Stimulated activated CD4-positive, alpha-beta T cell treated with anti-CD3 and anti-CD28 coated beads, TNF-alpha, amount 100 ng/mL, for 4 hours (primary cell): ENCODE measurements at regions not wholly inside any gene's neighbourhood (a gene's known extent, or its start where the extent isn't known, plus 50 kb on each side); places are given as distances from the start of the nearest gene placed in this dataset.
"Not testable (repeated sequence)": the region's sequence is repeated elsewhere in the genome, so short reads cannot be mapped to it uniquely, and the experiment has no call there.

Experiments used
- DNase-seq, 3 experiments: peaks; one replicate each; pipeline ENCODE4 v3.0.0-alpha.2; 2020; ENCODE audit warnings: low read depth in 3 of 3

DNA sequence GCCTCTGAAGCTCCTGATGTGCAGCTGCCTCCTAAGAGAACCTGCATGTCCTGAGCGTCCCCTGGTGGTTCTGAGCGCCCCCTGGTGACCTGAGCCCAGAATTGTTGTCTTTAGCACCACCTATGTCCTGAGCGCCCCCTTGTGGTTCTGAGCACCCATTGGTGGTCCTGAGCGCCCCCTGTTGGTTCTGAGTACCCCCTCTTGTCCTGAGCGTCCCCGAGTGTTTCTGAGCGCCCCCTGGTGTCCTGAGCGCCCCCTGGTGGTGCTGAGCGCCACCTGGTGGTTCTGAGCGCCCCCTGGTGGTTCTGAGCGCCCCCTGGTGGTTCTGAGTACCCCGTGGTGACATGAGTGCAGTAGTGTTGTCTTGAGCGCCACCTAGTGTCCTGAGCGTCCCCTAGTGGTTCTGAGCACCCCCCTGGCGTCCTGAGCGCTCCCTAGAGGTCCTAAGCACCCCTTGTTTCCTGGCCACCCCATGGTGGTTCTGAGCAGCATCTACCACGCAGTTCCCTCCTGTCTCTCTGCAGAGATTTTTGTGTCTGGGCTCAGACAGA, 782.5 kb downstream of the TMEM121 start:
- peak; percentile 32 to 63 (median 35) for DNase-seq

DNA sequence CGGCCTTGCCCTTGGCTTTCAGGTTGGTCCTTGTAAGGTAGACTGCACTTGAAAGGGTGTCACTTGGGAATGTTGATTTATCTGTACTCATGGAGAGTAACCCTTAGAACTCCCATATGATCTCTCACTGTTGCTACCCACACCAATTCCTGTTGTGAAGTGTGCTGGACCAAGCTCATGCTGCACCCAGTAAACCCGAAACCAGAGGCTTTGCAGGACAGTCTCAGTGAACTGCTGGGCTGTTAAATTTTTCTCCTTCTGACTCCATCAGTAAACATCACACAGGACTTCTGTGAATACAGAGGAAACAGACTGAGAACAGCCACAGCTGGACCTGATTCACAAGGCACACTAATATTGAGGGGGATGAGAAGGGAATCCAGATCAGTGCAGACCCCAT, 783.0 kb downstream of the TMEM121 start:
- DNase-seq = no peak

DNA sequence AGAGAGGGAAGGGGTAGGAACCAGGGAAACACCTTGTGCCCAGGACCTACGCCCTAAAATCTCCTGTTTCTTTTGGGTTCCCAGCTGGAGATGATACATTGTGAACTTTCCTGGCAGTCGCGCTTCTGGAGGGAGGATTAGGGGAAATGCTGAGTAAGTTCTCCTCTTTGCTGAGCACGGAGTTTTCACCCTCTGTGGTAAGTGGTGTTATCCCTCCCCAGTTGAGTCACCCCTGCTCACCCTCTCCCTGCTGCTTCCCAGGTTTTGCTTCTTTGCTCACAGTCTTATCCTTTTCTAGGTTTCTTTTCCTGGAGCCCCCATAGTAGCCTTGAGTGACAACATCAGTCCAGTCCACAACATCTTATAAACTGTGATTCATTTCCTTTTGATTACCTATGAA, 789.1 kb downstream of the TMEM121 start:
- DNase-seq = no peak

DNA sequence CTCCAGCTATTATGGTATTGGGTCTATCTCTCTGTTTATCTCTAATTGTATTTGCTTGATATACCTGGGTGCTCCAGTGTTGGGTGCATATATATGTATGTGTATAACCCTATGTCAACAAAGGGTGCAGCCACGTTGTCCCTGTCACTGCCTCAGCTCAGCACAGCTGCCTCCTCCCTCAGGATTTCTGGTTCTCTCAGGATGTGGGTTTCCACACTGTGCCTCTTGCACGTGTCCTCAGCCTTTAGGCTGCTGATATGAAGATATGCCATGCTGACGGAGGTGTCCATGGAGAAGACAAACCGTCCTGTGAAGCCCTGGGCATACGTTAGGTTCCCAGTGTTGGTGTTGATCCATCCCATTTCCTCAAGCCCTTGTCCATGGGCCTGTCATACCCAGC, 791.2 kb downstream of the TMEM121 start:
- no peak for DNase-seq

DNA sequence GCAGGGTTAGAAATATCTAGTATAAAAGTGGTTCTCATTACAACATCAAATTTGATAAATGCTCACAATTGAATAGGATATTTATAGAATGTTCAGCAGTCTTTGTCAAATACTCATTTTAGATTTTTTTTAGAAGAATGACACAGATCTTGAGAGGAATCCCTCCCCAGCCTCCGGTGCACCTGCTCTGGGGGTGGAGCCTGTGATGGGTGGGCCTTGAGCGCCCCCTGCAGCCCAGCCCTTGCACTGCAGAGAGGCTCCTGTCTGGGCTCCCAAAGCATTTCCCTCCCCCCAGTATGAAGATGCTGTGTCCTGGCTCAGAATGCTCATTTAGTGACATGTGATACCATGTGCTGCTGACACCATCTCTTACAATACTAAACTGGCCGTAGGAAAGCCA, 792.3 kb downstream of the TMEM121 start:
- DNase-seq = peak in 1 of 3 experiments; percentile 38

DNA sequence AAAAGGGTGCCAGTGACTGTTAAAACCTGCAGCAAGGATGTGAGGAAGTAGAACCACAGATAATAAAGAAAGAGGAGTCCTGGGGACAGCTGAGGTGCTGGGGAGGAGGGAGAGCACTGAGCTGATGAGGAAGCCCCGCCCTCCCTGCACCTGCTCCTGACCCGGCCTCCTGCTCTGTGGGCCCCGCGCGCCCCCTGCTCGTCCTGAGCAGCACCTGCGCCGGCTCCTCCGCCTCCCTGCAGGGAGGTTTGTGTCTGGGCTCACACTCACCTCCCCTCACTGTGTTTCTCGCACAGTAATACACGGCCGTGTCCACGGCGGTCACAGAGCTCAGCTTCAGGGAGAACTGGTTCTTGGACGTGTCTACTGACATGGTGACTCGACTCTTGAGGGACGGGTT, 797.6 kb downstream of the TMEM121 start:
- DNase-seq = peak in 1 of 3 experiments; percentile 18

DNA sequence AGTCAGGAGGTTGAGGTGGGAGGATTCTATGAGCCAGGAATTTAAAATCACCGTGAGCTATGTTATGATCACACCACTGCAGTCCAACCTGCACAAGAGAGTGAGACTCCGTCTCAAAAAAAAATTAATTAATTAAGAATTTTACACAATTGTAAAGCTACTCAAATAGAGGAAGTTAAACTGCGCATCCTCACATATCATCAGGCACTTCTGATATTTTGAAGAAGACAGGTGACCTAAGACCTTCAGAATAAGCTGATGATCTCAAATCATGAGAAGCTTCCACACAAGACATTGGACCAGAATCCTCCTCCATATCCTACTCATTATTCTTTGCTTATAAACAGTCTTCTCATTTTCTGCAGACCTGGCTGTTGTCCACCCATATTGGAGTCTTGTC, 800.9 kb downstream of the TMEM121 start:
- no peak for DNase-seq

DNA sequence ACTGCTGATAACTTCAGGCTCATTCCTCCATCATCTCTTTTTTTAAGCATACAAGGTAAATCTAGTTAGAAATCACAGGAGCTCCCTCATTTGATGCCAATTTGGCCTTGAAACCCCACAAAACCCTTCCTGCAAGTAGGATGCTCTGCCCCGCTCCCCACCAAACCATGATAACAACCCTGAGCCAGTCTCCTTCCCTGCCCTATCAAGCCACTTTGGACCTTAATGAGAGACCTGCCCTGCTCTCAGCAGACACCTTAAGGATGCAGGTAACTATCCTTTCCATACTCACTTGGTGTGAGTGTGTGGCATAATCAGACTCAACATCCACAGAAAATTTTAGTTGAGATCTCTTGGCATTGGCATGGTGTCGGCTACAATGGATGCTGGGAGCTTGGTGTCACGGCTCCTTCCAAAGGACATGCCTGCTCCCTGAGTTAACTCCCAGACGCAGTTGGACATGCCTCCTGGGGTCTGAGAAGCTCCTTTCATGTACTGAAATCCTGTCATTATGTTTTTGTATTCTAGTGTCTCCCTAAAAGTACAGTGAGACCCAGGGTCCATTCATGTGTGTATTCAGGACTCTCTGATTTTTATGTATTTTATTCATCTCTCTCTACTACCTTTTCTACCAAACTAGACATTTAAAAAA, 801.4 kb downstream of the TMEM121 start:
- DNase-seq = not testable (repeated sequence)

DNA sequence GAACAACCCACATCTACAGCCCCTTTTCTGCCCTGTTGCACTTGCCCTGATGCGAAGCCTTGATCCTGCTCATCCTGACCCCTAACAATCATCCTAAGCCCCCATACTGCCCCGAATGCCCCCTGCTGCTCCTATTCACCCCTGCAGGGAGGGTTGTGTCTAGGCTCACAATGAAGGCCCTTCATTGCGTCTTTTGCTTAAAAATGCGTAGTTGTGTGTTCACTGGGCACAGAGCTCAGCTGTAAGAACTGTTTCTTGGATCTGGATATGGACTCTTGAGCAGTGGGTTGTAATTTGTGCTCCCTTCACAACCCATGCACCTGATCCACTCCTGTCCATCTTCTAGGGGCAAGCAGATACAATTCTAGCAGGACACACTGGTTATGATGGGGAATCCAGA, 802.9 kb downstream of the TMEM121 start:
- DNase-seq = not testable (repeated sequence)

DNA sequence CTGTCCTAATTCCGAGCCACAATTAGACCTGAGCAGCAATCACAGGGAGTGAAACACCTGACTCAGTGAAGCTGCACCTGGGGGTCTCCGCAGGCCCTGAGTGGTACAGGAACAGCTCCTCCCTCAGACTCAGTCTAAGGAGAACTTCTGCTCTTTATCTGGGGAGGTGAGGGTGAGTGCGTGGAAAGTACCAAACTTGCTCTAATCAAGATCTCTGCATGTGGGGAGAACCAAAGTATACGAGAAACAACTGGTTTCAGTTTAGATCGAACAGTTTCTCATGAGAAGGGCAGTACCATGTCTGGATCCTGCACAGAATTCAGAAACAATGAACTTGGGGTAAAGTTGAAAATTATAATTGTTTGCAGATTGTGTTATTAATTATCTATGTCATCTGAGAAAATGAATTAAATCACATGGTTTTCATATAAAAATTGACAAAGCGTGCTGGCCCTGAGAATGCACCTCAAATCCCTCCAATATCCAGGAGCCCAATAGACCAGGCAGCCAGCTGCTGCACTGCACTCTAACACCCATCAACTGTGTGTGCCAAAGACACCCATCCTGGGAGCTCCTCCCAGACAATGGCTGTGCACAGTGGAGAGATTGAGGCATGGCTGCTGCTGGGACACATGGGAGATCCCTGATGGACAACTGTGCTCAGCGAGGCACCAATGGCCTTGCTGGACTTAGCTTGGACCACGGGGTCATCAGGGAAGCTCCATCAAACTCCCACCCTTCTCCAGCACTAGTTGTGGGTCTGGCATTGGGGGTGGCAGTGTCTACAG, 803.8 kb downstream of the TMEM121 start:
- DNase-seq = not testable (repeated sequence)

DNA sequence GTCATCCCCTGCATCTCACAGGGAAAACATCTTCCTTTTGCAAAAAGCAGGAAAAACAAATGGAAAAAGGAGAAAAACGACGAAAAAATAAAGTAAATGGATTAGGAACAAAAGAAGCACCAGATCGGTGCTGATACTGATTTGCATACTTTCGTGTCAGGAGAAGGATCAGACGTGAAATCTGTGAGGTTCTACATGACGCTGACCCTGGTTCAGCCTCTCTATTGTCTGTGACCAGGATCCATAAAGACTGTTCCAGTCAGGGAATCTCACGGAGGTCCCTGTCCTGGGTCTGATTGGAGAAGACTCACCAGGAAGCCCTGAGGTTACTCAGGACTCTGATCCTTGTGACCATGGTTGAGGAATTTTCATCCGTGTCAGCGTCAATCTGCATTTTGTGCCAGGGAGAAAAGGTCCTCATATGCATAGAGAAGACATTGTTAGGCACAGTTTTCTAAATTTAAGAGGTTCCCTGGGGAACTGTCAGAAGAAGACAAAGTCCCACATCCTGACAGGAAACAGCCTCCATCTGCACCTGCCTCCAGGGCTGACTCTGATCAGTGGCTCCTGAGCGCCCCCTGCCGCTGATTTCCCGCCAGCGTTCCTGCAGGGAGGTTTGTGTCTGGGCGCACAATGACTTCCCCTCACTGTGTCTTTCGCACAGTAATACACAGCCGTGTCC, 808.2 kb downstream of the TMEM121 start:
- peak; percentile 61 to 83 (median 69) for DNase-seq

DNA sequence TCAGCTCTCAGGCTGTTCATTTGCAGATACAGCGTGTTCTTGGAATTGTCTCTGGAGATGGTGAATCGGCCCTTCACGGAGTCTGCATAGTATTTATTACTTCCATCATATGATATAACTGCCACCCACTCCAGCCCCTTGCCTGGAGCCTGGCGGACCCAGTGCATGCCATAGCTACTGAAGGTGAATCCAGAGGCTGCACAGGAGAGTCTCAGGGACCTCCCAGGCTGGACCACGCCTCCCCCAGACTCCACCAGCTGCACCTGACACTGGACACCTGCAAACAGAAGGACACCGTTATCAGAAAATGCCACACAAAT, 808.7 kb downstream of the TMEM121 start:
- DNase-seq = not testable (repeated sequence)

DNA sequence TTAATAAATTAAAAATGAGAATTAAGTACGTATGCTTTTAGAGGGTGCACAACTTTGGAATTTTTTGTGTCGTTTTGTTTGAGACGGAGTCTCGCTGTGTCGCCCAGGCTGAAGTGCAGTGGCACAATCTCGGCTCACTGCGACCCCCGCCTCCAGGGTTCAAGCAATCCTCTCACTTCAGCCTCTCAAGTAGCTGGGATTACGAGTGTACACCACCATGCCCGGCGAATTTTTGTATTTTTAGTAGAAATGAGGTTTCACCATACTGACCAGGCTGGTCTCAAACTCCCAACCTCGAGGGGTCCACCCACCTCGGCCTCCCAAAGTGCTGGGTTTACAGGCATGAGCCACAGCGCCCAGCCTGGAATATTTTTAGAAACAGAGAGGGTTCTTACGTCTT, 812.4 kb downstream of the TMEM121 start:
- DNase-seq = not testable (repeated sequence)

DNA sequence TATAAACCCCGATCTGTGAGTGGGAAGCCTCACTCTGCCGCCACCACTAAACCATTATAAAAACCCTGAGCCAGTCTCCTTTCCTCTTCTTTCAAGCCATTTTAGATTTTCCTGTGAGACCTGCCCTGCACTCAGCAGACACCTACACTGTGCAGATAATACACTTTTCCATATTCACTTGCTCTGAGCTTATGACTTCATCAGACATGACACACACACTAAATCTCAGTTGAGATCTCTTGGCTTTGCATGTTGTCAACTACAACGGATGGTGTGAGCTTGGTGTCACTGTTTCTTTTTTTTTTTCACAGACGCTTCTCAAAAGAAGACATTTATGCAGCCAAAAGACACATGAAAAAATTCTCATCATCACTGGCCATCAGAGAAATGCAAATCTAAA, 814.3 kb downstream of the TMEM121 start:
- DNase-seq = not testable (repeated sequence)

DNA sequence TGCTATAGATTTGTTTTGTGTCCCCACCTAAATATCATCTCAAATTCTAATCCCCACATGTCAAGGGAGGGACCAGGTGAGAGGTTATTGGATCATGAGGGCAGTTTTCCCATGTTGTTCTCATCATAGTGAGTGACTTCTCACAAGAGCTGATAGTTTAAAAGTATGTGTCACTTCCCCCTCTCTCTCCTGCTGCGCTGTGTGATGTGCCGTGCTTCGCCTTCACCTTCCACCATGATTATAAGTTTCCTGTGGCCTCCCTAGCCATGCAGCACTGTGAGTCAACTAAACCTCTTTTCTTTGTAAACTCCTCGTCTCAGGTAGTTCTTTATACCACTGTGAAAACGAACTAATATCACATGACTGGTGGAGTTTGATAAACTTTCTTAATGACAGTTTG, 814.8 kb downstream of the TMEM121 start:
- DNase-seq = not testable (repeated sequence)

DNA sequence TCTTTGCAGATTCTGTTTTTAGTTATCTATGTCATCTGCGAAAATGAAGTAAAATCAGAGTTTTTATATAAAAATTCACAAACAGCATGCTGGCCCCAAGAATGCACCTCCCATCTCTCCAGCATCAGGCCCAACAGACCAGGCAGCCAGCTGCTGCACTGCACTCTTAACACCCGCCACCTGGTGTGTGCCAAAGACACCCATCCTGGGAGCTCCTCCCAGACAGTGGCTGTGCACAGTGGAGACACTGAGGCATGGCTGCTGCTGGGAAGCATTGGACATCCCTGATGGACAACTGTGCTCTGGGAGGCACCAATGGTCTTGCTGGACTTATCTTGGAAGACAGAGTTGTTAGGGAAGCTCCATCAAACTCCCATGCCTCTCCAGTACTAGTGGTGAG, 817.2 kb downstream of the TMEM121 start:
- DNase-seq = no peak

DNA sequence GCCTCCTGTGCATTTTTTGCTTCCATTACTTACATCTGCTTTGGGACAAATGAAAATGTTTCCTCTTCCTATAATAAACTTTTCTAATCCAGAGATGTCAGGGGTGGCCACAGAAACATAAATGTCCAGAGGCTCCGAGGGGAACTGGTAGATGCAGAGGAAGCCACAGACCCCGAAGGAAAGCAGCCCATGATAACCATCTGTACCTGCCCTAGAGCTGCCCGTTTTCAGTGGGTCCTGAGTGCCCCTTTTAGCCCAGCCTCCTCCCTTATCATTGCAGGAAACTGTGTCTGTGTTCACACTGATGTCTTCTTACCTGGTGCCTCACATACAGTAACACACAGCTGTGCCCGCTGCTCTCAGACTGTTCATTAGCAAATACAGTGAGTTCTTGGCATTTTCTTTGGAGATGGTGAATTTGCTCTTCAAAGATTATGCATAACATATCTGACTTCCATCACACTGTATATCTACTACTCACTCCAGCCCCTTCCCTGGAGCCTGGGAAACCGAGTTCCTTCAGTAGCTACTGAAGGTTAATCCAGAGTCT, 817.8 kb downstream of the TMEM121 start:
- DNase-seq = not testable (repeated sequence)

DNA sequence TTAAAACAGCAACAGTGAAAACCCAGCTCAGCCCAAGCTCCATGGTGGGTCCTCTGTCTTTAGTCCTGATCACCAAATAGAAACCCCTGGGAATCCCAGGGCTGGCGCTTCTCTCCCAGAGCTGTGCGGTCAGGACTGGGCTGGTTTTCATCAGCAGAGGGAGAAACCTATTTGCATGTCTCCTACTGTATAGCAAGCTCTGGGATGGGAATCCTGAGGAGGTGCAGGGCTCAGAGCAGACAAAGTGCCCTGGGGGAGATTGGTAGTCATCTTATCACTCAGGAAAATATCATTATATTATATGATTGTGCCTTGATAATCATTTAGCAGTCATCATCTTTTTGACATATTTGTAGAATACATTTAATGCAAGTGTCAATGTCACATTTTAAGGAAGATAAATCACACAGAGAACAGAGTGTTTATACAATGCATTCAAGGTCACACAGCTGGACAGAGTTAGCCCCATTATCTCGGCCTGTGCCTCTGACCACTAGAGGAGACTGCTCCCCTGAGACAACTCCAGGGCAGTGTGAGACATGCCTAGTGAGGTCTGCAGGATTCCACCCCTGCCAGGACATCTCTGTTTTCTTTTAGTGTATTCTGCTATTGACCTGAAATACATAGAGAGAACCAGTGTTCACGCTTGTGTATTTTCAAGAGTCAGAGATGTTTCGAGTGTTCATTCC, 818.6 kb downstream of the TMEM121 start:
- not testable (repeated sequence) for DNase-seq

DNA sequence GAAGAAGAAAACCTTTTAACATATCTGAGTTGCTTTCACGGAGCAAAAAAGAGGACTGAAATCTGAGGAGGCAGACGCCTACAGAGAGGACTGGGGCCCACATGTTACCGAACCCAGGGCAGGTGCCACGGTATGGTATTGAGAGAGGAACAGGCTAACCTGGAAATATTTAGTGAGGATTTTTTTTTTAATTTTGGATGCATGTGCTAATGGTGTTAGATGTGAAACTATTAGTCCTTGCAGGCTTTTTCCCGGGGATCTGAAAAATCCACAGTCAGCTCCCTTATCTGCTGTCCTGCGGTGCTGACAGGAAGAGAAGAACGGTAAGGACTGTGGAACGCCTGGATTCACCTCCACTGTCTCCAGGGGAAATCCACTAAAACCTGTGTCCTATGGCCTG, 819.7 kb downstream of the TMEM121 start:
- DNase-seq = no peak

DNA sequence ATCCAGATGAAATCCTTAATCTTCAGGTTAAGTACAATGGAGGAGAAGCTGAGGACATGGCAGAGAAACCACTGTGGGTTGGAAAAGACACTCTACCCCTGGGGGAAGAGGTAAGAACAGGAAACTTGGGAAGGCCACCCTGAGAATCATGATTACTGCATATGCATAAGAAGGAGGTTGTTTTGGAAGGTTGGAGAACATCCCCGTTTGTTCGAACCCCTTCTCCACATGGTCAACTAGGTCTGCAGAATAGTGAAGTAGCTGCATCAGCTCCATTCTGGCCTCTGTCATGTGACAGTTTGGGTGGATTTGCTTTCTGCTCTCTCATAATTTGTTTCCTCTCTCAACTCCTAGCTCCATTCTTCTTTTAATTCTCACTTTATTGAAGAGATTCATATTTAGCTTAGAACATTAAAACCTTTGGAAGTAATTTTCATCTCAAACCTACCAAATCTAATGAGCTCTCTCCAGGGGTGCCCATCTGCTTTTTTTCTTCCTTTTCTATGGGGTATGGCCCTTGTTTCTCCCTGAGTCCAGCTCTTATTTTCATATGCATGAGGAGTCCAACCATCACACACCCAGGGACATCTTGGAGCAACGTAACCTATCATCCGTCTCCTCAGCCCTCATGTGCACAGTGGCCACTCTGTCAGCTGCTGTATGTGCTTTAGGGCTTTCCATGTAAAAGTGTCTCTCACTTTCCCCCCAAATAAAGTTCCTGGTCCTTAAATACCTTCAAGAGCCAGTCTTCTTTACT, 820.3 kb downstream of the TMEM121 start:
- DNase-seq = no peak

DNA sequence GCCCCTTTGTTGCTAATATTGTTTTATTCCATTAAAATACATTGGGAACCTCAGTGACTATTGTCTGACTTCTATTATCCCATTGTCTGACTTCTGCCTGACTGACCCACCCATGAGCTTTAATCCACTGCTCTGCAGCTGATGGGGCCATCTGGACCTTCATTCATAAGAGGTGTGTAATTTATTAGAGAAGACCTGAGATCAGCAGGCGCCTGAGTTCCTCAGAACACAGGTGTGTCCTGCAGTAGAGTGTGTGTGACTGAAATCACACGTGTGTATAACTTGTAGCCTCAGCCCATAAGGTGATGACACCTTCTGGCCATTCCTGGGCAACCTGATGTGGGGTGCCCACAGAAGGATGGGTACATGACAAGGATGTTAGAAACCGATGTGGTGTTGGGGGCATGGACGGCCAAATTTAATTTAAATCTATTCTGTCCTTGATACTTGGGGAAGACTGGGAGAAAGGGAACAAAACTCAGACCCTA, 821.0 kb downstream of the TMEM121 start:
- DNase-seq = no peak
